Activated CD4-positive, alpha-beta T cell treated with anti-CD3 and anti-CD28 coated beads, Interleukin-2, Interleukin-6, amounts not matched to agents 100 ng/mL and 50 ng/mL, durations not matched to agents 16 hours and 8 hours (primary cell): ENCODE measurements at regions not wholly inside any gene's neighbourhood (a gene's known extent, or its start where the extent isn't known, plus 50 kb on each side); places are given as distances from the start of the nearest gene placed in this dataset.

ENCODE experiments used
- DNase-seq: peaks from one replicate; pipeline ENCODE4 v3.0.0-alpha.2; 2020

DNA sequence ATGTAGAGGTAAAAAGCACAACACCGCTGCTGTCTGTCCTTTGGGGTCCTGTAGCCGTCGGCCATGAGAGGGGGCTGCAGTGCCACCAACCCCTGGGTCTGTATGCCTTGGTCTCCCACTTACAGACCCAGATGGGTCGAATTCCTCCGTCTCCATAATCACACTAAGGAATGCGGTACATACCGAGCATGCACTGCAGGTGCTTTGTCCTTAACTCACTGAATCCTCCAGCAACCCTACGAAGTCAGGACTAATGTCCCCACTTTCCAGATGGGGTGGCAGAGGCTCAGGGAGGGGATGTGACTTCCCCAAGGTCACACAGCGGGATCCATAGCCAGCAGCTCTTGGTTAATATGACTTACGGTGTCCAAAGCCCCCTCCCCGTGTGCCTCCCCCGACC, 219.9 kb upstream of the CIBAR2 start:
- DNase-seq: no peak

DNA sequence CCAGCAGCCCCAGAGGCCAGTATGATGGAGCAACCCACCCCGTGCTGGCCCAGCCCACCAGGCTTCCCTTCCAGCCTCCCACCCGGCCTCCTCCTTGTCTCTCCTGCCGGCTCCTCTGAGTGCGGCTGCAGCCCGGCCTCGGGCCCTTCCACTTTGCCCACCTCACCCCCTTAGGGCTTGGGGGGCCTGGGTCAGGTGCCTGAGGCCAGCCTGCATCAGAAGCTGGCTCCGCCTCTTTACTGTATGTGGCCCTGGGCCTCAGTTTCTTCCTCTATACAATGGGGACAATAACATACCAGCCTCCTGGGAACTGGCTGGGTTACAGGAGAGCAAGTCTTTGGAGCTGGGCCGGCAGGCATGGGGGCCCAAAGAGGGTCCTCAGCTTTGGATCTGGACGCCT, 221.1 kb upstream of the CIBAR2 start:
- no peak for DNase-seq

DNA sequence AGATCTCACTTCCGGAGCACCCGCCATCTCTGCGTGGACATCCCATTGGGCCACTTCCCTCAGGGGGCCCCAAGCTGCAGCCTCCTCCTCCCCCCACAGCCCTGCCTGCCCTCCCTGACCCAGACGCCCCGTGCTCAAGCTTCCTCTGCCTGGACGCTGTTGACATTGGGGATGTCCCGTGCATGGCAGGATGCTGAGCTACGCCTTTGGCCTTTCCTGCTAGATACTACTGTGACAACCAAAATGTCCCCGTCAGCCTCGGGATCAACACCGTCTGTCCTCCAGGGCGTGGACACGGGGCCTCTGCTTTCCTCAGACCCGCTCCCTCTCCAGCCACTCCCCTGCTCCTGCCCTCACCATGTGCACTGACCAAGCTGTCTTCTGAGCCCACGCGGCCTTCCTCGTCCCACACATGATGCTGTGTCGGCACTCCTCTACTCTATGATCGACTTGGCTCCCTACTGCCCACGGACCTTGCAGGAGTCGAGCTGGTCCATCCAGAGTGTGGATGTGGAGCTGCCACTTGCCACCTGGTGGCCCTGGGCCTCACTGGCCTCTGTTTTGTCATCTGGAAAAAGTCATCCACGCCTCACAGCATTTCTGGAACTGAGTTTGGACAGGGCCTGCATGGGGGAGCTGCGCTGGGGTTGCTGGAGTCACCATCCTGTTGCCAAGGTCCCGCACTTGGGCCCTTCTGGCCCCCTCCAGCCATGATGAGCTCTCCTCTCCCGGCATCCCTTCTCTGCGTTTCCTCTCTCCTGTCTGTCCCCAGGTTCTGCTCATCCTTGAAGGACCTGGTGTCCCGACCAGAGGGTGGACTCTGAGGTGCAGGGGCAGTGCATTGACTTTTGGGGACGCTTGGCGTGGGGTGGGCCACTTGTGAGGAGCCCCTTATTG, 221.7 kb upstream of the CIBAR2 start:
- no peak for DNase-seq

DNA sequence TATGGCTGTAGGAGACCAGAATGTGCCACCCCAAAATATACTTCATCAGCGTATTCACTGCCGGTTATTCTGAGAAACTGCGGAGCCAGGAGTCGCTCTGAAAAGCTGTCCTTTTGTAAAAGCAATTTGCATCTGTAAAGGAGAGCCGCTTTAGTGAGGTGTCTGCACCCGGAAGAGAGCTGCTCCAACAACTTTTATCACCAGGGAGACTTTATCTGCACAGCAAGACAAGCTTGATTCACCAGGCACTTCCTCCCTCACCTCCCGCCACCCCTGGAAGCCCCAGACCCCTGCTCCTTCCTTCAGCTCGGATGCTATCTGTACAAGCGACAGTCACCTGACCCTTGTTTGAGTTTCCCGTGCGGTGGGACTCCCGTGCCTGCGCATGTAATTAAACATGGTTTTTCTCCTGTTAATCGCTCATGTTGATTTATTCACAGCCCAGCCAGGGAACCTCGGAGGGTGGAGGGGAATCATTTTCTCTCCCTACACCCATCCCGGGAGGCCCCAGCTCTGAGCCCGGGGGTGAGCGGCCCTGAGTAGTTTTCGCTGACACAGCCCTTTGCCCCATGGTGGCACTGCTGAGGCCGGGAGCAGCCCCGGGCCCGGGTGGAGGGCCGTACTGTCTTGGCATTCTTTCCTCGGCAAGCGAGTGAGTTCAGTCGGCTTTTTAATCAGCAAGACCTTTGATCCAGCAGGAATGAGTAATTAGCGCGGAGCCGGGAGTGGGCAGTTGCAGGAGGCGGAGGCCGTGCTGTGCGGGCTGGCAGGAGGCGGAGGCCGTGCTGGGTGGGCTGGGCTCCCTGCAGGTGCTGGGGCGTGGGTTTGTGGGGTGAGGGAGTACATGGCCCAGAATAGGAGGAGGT, 222.7 kb upstream of the CIBAR2 start:
- DNase-seq: peak; percentile 9

DNA sequence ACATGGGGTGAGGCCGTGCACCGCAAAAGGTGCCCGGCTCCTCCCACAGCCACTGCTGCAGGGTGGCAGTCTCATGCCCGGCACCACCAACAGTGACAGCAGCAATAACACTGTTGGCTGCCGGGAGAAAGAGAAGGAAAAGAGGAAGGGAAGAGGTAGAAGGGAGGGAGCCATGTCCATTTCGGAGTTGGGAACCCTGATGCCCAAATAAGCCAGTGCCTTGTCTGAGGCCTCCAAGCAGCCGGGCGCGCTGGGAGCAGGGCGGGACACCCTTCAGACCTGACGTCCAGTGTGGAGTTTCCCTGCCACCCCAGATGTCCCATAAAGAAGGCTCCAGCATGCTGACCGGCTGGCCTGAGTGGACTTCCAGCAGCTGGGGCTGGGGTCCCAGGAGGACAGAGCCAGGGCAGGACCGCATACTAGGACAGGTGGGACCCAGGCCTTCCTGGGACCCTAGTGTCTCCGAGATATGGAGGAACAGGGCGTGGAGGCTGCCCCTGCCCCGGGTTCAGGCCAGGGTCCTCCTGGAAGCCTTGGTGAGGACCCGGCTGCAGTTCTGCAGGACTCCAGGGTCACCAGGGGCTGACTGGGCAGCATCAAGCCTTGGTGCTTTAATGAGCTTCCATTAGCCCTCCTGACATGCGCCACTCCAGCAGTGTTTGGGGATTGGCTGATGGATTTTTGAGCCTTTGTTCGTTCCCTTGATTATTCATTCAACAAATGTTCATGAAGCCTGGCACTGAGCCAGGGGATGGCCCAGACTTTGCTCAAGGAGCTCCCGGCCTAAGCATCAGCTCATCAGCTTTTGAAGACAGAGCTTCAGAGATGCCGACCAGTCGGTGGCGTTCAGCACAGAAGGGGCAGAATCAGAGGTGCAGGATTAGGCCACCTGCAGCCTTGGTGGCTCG, 223.6 kb upstream of the CIBAR2 start:
- no peak for DNase-seq

DNA sequence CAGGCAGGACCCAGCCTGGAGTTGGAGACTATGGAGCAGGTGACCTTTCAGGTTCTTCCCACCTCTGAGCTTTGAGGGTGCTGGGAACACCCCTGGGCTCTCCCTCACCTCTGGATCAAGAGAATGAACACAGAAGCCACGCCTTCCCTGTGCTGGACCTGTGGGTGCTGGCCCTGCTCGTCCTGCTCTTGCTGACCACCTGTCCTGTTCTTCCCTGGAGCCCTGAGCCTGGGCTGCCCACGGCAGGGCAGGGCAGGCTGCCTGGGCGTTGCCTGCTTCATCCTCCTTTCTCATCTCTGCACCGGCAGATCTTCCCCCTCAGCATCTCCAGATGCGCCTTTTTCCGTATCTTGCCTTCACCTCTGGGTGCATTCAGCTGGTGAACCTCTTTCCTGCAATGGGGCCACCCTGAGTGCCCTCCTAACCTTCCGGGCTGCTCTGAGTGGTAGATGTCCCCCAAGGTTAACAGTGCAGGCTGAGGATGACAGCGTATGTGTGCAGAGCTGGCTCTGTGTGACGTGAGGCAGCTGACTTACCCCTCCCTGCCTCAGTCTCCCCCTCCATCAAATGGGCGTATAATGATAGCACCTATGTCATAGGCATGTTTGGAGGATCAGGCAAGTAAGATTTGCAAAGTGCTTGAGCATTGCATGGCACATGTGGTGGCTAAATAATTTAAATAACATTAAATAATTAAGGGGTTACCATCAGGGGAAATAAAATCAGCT, 225.8 kb upstream of the CIBAR2 start:
- no peak for DNase-seq

DNA sequence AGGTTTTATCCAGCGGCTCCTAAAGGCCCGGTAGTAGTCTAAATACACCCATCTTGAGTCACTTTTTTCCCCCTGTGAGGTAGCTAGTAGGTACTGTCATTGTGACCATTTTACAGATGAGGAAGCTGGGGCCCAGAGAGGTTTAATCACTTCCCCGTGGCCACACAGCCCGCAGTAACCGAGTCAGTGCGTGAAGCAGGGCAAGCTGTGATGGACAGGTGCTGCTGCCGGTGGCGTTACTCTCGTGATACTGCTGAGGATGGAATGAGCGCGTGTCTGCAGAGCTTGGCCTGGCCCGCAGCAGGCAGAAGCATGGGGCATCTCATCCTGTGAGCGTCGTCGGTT, 226.3 kb upstream of the CIBAR2 start:
- no peak for DNase-seq

DNA sequence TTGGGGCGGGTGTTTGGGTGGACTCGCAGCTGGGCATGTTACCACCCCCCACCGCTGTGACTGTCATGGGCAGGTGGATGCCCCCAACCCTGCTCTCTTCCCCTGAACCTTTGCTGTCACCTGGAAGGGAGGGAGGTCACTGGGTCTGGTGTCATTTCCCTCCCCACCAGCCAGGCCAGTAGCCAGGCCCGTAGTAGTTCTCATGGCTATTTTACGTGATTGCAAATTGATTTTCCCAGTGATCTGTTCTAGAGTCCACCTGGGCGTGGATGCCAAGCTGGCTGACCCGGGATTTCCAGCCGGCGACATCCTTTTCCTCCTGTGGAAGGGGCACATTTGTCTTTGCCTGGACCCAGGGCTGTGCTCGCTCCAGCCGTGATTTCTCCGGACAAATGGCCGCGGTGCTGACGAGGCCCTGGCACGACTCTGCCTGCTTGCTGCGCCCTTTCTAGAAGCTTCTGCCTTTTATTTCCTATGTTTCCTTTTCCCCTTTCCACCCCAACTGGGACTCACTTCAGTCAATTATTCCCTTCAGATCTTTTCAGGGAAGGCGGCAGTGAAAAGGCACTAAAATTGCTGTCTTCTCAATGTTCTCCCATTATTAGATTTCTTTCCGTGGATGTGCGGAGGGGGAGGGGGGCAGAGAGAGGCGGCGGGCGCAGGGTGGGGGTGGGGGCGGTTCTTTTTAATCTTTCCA, 226.9 kb upstream of the CIBAR2 start:
- DNase-seq: no peak

DNA sequence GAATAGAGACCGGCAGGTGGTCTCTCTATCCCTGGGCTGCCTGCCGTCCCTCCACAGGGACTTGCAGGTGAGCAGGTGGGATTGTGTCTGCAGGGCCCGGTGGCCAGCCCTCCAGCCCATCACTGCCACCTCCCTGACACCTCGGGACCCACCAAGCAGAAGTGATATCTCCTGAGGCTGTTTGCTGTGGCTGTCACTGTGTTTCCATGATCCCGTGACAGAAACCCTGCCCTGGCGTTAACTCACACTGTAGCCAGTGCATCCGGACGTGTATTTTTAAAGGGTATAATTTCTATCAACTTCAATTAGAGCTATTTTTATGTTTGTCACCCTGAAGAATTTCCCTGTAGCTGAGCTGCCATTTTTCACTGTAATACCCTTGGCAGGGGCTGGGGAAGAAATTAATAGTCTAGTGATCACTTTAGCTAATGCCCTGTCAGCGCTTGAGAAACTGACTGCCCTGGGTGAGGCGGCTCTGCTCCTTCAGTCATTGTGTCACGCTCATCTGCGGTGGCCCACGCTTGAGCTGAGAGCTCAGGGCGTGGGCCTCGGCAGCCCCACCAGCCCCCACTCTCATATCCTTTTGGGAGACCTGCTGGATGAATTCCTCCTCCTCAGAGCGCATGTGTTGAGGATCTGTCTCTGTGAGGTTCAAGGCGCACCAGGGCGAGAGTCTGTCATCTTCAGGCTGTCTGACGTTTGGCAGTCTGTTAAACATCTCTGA, 229.9 kb upstream of the CIBAR2 start:
- DNase-seq: no peak

DNA sequence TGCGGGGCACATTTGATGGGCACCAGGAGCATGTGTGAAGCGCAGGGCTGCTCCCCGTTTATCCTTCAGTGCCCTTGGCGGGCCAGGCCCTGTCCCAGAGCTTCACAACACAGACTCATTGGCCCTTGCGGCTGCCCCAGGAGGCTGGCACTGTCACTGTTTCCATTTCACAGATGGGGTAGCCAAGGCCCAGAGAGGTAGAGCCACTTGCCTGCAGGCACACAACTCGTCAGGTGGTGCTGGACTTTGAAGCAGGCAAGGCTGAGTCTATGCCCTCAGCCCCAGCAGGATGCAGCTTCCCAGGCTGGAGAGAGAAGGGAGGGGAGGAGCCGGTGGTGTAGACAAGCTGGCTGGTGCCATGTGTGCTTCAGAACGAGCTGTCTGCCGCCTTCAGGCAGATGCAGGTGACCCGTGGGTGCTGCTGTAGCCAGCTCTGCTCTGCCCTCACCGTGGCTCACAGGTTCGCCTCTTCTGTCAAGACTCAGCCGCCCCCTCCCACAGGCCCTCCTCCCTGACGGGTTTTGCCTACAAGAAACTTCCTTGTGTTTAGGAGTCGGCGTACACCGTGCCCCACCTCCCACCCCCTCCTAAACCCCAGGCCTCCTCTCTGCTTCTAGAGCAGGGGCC, 232.3 kb upstream of the CIBAR2 start:
- DNase-seq: no peak

DNA sequence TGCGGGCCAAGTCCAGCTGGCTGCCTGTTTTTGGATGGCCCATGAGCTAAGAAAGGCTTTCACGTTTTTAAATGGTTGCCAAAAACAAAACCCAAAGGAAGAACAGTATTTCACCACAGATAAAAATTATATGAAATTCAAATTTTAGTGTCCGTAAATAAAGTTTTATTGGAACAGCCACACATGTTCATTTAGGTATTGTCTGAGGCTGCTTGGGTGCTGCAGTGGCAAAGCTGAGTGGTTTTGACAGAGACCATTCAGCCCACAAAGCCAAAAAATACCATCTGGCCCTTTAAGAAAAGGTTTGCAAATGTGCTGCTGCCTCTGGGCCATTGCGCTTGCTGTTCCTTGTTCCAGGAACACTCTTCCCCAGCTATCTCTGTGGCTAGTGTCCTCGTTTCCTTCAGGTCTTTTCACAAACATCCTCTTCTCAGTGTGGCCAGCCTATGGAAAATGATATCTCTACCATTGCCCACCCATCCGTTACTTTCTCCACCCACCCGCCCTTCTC, 232.9 kb upstream of the CIBAR2 start:
- no peak for DNase-seq

DNA sequence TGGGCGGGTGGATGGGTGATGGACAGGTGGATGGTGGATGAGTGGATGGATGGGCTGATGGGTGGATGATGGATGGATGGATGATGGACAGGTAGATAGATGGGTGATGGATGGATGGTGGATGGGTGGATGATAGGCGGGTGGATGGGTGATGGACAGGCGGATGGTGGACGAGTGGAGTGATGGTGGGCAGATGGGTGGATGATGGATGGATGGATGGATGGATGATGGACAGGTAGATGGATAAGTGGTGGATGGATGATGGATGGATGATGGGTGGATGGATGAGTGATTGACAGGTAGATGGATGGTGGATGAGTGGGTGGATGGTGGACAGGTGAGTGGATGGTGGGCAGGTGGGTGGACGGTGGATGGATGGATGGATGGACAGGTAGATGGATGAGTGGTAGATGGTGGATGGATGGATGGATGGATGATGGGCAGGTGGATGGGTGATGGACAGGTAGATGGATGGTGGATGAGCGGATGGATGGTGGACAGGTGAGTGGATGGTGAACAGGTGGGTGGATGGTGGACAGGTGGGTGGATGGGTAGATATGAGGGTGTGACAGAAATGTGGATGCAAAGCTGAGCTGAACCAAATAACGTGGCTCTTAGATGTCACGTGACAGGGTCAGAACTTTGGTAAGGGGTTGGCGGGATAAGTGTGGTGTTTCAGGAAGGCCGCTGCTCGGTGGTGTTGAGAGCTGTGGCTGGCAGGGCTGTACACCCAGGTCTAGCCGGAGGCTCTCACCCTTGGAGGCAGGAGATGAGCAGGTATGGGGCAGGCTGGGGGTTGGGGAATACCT, 234.3 kb upstream of the CIBAR2 start:
- no peak for DNase-seq

DNA sequence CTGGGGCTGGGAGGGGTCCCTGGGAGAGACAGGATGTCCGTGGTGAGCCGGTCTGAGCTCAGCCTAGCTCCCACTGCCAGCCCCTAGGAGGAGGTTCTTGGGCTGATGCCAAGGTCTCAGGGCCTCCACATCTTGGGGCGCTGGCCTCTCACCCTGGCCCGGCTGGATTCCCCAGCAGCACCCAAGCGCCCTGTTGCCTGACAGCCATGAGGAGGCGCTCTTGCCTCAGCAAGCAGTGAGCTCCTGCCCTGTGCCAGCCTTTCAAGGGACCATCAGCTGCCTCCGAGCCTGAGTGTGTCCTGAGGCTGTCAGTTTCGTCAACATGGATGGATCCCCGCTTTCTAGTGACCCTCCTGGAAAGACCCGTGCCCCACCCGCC, 234.9 kb upstream of the CIBAR2 start:
- no peak for DNase-seq

DNA sequence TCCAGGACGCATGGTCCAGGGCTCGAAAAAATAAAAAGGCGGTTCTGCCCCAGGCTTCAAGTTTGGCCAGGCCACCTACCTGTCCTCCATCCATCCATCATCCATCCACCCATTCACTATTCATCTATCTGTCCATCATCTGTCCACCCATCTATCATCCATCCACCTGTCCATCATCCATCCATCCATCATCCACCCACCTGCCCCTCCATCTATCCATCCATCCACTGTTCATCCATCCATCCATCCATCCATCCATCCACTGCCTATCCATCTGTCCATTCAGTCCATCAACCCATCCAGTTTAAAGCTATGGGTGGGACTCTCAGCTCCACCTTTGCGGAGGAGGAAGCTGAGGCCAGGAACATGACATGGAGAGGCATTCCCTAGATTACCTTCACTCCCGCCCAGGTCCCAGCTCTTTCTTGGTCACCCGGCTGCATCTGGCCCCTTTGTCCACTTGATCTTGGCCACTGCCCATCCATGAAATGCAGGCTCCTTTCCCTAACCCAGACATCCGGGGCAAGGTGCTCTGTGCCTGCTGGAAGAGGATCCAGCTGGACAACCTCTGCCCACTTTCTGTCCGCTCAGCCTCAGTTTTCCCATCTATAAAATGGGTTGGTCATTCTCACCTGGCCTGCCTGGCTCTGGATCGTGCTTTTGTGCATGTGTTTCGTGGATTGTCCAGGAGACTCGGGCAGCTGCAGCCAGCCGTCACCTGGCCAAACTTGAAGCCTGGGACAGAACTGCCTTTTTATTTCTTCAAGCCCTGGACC, 236.0 kb upstream of the CIBAR2 start:
- DNase-seq: no peak

DNA sequence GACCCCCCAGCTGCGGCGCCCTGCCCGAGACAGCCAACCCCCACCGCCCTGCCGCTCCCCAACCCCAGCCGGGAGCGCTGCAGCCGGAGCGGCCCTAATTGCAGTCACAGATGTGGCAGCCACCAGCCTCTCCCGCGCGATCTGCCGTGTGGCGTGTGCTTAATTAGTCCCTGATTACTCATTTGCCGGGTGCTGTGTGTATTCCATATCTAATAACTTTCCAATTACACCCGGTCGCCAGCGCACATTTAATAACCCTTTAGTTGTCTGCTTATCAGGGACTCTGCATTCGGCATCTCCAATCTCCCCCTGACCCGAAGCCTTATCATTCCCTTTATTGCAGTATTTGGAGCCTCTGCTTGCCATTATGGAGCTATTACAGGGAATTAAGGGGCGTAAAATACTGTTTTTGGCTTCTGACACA, 236.7 kb upstream of the CIBAR2 start:
- no peak for DNase-seq

DNA sequence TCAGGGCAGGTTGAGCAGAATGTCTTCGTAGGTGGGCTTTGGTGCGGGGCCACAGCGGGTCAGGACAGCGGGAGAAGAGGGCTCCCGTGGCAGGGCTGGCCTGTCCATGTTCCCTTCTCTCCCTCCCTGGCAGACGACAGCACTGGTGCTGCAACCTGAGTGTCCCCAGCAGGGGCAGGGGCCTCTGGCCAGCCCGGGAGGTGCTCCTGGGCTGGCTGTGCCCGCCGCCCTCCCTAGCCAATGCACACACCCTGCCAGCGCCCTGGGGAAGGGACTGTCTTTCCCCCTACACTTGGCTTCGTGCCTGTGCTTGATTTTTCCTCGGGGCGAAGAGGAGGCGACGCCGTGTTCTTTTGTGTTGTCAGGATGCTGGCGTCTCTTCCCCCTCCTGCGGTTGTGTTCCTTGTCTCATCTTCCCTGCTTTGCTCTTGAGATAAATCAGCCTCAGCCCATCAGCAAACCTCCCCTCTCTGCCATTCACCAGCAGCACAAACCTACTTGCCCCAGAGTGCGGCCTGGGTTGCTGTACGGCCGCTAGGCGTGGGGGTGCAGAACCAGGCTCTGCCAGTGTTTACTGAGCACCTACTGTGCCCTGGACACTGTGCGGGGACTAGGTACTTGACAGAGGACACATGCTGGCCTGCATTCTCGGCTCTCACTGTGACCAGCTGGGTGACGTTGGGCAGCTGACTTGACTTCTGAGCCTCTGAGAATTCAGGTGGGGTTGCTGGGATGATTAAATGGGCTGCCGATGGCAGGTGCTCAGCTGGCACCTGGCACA, 237.3 kb upstream of the CIBAR2 start:
- no peak for DNase-seq

DNA sequence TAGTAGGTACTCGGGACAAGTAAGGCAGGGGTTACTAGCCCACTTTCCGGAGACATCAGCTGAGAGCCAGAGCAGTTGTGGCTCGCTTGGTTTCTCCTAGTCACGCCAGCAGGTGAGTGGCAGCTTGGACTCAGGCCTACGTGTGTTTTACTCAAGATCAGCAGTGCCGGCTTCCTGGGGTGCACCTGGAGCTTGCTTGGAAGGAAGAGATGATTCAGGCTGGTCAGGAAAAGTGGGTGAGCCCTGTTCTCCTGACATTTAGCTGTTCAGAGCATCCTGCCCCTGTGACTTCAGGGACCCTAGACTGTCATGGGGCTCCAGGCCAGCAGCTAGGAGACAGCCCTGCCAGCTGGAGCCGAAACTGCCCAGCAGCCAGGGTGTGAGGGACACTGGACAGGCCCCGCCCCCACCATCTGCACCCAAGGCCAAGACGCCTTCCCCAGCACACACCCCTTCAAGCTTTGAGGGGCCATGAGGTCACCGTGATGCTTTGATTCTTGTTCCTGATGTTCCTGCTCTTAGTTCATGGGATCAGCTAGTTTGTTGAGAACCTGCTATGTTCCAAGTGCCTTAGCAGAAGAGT, 238.0 kb upstream of the CIBAR2 start:
- DNase-seq: no peak
